ENCODE measurements at regions not wholly inside any gene's neighbourhood (a gene's known extent, or its start where the extent isn't known, plus 50 kb on each side); places are given as distances from the start of the nearest gene placed in this dataset.

GRCh38 chr13:87287721-87288120 lies 383.4 kb upstream of the SLITRK5 start:
- no peak for TF ChIP-seq CTCF (IDR thresholded peaks at IDR 0.05)
- TF ChIP-seq POLR2A (IDR thresholded peaks at IDR 0.05), result no peak
- TF ChIP-seq EP300 (IDR thresholded peaks at IDR 0.05), result no peak
- no peak for TF ChIP-seq POLR2AphosphoS5 (IDR thresholded peaks at IDR 0.05)

Data from sigmoid colon (tissue), 4 donors.